ENCODE measurements at regions not wholly inside any gene's neighbourhood (a gene's known extent, or its start where the extent isn't known, plus 50 kb on each side); places are given as distances from the start of the nearest gene placed in this dataset.

GRCh38 chr4:111773858-111774257 lies 371.4 kb upstream of the FAM241A start (continued):
- TF ChIP-seq REST (IDR thresholded peaks at IDR 0.05) (no peak), JUNB (IDR thresholded peaks at IDR 0.05) (no peak), RNF2 (IDR thresholded peaks at IDR 0.05; ENCODE audit: borderline replicate concordance, low read depth) (no peak)

- ChIA-PET POLR2A (no interaction called here), CTCF (interaction anchor here (0.6 kb wide), 2 partner anchors 687 to 756 kb away, joined by 4 to 5 read pairs; no protein-coding TSS in a partner anchor)
- ATAC-seq (no peak), FAIRE-seq (no peak), DNase-seq (ENCODE audit: low read depth in 1 of 2, low spot score in 1 of 2) (no peak)
- Histone ChIP-seq H3K4me2 (no peak overlapping the region), H3K9me3 (no peaks in the 10 kb centered on the region), H3K27ac (no peak overlapping the region), H3K4me1 (0 out of 3 replicates have a peak, but pooled peaks cover 2% of the 10 kb centered on the region), H3K4me3 (no peak overlapping the region)
- 35% methylated on average over 4 of the region's 4 CpGs for WGBS (ENCODE audit: missing lambda C conversion rate)
- no peak for TF ChIP-seq RNF2 (IDR thresholded peaks at IDR 0.05; ENCODE audit: borderline replicate concordance, low read depth)
- TF ChIP-seq HMGXB4 (CRISPR knock-in tag; IDR thresholded peaks at IDR 0.05; ENCODE audit: borderline replicate concordance): no peak
- TF ChIP-seq PBX3 (IDR thresholded peaks at IDR 0.05): no peak
- no peak for TF ChIP-seq HES2 (IDR thresholded peaks at IDR 0.05)
- no peak for TF ChIP-seq SREBF2 (IDR thresholded peaks at IDR 0.05)
- TF ChIP-seq ZFP36 (IDR thresholded peaks at IDR 0.05; ENCODE audit: borderline replicate concordance, partially characterized antibody): no peak
These were observed 369.5 kb upstream of the FAM241A start for GRCh38 chr4:111775556-111776297.

GRCh38 chr4:111776561-111776960 lies 368.7 kb upstream of the FAM241A start:
- no peaks in the 10 kb centered on the region for H3K9me3 ChIP-seq
- ChIA-PET POLR2A (no interaction called here), CTCF (interaction anchor here (0.7 kb wide), 1 partner anchor 1597 kb away, joined by 3 read pairs; no protein-coding TSS in a partner anchor)
- H3K4me1 ChIP-seq: 0 out of 3 replicates have a peak, but pooled peaks cover 2% of the 10 kb centered on the region
- WGBS (ENCODE audit: missing lambda C conversion rate): 20% methylated on average over 1 of the region's 1 CpG
- DNase-seq (ENCODE audit: low read depth in 1 of 2, low spot score in 1 of 2) (no peak), ATAC-seq (no peak), FAIRE-seq (no peak)
- no peak overlapping the region for H3K4me2 ChIP-seq
- no peak overlapping the region for H3K4me3 ChIP-seq
- no peak for TF ChIP-seq NFE2L2 (conservative IDR thresholded peaks at IDR 0.05; ENCODE audit: low read length)
- no peak for TF ChIP-seq ESRRA (IDR thresholded peaks at IDR 0.05; ENCODE audit: borderline replicate concordance, low read length)
- TF ChIP-seq RARB (CRISPR knock-in tag; IDR thresholded peaks at IDR 0.05): no peak
- no peak for TF ChIP-seq CHD2 (IDR thresholded peaks at IDR 0.05; ENCODE audit: low read length, partially characterized antibody)
- no peak for TF ChIP-seq CHD4 (IDR thresholded peaks at IDR 0.05; ENCODE audit: borderline replicate concordance)
- no peak for TF ChIP-seq HOXA7 (CRISPR knock-in tag; IDR thresholded peaks at IDR 0.05)
- TF ChIP-seq RCOR1 (IDR thresholded peaks at IDR 0.05; ENCODE audit: low read depth, low read length): no peak
- no peak for TF ChIP-seq PBX3 (IDR thresholded peaks at IDR 0.05)
- TF ChIP-seq MAFK (IDR thresholded peaks at IDR 0.05; ENCODE audit: partially characterized antibody): no peak
- TF ChIP-seq JUNB (IDR thresholded peaks at IDR 0.05): no peak
- no peak for TF ChIP-seq ATOH8 (CRISPR knock-in tag; IDR thresholded peaks at IDR 0.05; ENCODE audit: low read depth)
- no peak overlapping the region for H3K27ac ChIP-seq
